Fibroblast of gingiva (primary cell): ENCODE measurements at regions not wholly inside any gene's neighbourhood (a gene's known extent, or its start where the extent isn't known, plus 50 kb on each side); places are given as distances from the start of the nearest gene placed in this dataset.

Experiments
- DNase-seq: peaks from one replicate; pipeline ENCODE4 v3.0.0-alpha.2; 2011; ENCODE audit warnings: low read depth

DNA sequence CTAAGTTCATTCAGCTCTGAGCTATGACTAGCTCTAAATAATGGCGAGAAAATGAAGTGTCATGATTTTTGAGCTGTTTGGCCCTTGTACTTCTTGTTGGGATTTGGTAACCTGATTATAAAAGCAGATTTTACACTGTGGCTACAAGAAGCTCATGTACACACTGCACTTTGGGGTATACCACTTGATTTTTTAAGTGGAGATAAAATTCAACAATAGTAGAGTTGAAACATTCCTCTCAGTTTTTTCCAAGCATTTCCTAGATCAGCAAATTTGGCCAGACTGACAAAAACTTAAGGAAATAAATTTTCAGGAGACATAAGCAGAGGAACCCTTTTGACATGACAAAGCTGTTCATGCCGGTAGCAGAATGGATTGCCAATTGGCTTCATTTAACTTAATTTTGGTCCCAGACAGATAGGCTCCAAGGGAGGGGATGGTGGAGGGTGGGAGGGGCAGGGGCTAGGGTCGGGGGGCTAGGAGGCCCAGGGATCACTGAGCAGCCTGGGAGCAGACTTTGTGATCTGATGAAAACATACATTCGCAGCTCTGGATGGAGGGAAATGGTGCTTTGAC is 575.9 kb downstream of the METTL15 start:
- no peak for DNase-seq

DNA sequence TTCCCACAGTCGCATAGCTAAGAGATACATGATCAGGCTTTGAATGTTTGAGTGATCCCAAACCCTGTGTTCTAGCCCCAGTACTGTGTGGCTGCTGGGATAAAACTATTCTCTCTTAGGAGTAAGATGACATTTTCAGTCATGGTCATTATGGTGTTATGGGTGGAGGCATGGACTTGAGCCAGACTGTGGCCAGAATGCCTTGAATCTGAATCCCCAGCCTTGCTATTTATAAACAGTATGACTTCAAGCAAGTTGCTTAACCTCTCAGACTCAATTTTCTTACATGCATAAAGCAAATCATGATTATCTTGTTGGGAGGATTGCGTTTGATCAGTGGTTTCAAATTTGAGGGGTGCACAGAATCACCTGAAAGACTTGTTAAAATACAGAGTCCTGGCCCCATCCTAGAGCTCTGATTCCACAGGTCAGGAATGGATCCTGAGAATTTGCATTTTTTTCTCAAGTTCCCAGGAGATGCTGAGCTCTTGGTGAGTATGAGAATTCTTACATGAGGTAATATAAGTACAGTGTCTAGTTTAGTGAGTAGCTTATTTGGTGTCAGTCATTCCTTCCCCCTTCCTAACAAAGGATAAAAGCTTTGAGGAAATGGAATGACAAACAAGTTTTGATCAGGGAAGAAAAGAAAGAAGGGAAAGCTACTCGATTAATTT is 571.7 kb downstream of the METTL15 start:
- peak; percentile 87 for DNase-seq

GRCh38 chr11:28677721-28678120 is 569.5 kb downstream of the METTL15 start:
- no peak for DNase-seq

- peak; percentile 17 for DNase-seq
Observed at GRCh38 chr11:28675183-28675582, 567.0 kb downstream of the METTL15 start.

GRCh38 chr11:28674433-28675103 is 566.4 kb downstream of the METTL15 start:
- DNase-seq, result peak; percentile 98

GRCh38 chr11:28673691-28674432 is 565.7 kb downstream of the METTL15 start:
- DNase-seq, result peak; percentile 90

- no peak for DNase-seq
Observed at GRCh38 chr11:28671274-28671673, 563.1 kb downstream of the METTL15 start.

DNA sequence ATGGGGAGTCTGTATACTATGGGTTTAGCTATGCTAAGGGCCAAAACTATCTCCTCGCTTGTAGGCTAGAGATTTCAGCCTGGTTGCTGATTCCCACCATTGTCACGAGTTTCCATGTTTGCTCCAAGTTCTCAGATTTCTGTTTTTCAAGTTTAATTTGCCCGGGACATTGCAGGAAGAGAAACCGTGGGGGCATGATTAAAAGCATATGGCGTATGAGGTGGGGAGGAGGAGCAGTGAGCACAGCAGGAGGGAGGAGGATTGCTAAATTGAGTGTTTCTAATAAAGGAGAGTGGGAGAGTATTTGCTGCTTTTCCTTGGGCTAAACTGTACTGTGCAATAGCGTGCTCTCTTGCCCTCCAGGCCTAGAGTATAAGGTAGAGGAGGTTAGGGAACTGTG is 558.4 kb downstream of the METTL15 start:
- peak; percentile 97 for DNase-seq

- no peak for DNase-seq
Observed at GRCh38 chr11:28659716-28660348, 551.6 kb downstream of the METTL15 start.

GRCh38 chr11:28657378-28658030 is 549.3 kb downstream of the METTL15 start:
- DNase-seq, result no peak

GRCh38 chr11:28654191-28654590 is 546.0 kb downstream of the METTL15 start:
- peak; percentile 34 for DNase-seq

DNA sequence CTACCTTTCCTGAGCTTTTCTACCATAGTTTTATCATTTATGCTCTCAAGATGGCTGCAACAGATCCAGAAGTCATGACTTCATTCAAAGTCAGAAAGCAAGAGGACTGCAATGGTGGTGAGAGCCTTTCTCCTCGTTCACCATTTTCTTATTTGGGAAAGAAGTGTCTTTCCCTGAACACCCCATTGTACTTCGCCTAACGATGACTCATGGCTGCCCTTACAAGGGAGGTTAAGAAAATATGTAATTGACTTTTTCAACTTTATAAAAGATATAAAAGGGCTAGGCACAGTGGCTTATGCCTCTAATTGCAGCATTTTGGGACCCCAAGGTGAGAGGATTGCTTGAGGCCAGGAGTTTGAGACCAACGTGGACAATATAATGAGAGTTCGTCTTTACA is 541.7 kb downstream of the METTL15 start:
- DNase-seq, result no peak

DNA sequence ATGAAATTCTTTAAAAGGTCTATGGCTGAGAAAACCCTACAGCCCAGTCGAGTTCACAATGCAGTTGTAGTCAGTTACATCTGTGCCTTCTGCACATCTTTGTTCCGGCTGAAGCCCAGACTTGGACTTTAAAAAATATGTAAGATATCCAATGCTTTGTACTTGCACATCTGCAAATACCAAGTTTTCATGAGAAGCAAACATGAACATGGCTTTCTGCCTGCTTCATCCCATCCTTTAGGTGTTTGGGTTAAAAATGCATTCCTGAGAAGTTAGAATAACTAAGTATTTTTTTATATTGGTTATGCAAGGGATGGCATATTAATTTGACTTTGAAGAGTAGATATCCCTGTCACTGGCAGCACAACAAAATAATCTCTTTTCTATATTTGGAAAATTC is 528.4 kb downstream of the METTL15 start:
- DNase-seq, result peak; percentile 62

GRCh38 chr11:28636033-28636432 is 527.8 kb downstream of the METTL15 start:
- no peak for DNase-seq

DNA sequence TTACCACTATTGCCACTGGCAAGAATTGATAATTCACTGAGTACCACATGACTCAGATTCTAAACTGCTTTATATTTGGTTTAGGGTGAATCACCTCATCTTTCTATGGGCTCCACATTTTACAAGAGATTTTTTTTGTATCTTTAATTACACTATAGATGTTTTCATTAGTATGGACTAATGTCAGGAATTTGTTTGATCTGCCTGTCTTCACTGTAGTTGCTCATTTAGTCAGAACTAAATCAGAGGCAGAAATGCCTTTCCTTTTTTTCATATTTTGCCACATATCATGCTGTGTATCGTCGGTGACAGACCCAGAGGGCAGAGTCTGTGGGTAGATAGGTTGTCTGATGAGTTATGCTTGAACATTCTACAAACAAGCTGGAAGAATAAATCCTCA is 524.1 kb downstream of the METTL15 start:
- DNase-seq, result no peak

- no peak for DNase-seq
Observed at GRCh38 chr11:28631148-28631547, 523.0 kb downstream of the METTL15 start.

- DNase-seq, result no peak
Observed at GRCh38 chr11:28629235-28629634, 521.0 kb downstream of the METTL15 start.

DNA sequence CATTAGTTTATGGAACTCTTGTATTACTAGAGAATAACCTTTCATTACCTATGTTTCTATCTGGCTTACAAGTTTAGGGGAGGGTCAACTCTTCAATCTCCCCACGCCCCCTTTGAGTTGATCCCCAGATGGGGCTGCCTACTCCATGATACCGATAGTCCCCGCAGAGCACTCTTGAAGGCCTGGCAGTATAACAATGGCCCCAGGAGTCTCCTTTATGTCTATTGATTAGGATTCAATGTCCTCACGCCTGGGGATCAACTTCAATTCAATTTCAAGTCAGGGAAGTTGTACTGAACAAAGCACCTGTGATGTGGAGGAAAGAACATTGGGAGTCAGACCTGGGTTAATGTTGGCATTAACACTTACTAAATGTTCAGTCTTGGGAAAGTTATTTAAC is 520.2 kb downstream of the METTL15 start:
- no peak for DNase-seq

DNA sequence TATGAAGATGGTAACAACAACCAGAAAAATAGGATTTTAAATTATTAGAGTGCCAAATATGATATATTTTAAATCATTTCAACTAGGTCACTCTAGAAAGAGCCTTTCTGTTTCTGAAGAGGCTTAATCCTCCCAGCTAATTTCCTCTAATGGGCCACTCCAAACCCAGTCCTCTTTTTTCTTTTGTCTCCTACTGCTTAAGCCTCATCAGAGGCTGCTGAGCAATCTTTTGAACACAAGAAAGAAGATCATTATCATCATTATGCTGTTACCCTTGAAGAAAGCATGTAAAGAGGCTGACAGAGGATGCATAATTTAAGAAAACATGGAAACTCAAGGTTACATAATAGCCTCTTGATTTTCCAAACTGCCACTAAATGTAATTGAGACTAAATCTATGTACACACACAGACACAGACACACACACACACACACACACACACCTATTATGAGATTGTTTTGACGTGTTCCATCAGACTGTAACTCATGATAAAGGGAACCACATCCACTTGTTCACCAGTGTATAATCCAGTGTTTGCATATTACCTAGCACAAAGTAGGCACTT is 519.6 kb downstream of the METTL15 start:
- DNase-seq, result no peak

DNA sequence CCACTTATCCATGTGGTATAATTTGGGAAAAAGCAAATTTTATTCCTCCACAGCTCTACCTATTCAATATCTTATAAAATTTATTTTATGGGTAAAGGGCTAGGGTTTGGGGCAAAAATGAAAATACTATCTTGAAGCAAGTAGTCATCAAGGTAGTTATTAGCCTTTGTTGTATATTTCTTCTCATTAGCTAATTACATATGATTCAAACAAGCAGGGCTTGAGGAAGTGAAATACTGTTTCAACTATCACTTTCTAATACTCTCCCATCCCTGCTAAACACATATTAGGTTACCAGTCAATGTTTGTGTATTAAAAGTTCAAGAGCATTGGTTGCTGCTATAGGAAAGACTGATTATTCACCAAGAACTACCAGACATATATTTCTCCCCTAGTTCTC is 517.3 kb downstream of the METTL15 start:
- DNase-seq, result no peak

DNA sequence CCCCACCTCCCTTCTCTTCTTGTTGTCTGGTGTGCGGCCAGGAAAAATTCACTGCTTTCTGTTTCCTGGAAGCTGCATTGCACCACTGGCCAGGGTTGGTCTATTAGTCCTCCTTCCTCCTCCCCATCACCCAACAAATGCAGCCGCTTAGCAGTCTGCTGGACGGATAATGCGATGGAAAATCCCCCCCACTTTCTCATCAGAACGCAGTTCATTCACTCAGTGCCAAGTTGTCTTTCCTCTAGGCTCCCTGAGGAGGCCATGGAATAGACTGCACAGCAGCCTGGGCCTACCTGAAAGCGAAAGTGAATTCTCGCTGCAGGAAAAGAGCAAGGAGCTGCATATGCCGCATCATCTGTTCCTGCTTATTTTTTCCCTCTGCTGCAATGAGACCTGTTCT is 513.6 kb downstream of the METTL15 start:
- peak; percentile 45 for DNase-seq
